ENCODE measurements at regions not wholly inside any gene's neighbourhood (a gene's known extent, or its start where the extent isn't known, plus 50 kb on each side); places are given as distances from the start of the nearest gene placed in this dataset.

DNA sequence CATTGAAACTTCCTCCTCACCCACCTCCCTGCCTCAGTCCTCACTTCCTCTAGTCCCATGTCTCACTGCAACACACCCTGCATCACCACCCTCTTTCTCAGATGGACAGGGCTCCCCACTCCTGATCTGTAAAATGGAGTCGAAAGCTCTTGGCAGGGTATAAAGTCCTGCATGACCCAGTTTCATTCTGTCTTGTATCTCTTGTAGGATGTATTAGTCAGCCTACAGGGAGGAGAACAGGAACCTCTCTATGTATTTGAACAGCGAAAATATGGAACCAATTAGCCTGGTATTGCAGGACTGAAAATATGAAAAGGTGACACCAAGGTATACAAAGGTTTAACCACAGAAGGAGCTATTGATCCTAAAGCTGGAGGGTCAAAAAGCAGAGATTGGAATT is 156.9 kb upstream of the SNX19 start:
- Histone ChIP-seq H3K27me3 (no peaks in the 10 kb centered on the region), H3K4me3 (no peak overlapping the region), H3K27ac (no peak overlapping the region), H3K36me3 (no peaks in the 10 kb centered on the region), H3K4me1 (no peaks in the 10 kb centered on the region), H3K9me3 (no peaks in the 10 kb centered on the region)
- no peak for TF ChIP-seq POLR2AphosphoS5 (IDR thresholded peaks at IDR 0.05)
- no peak for TF ChIP-seq EP300 (IDR thresholded peaks at IDR 0.05)
- TF ChIP-seq POLR2A (IDR thresholded peaks at IDR 0.05), result no peak
- TF ChIP-seq, protein P1, sequence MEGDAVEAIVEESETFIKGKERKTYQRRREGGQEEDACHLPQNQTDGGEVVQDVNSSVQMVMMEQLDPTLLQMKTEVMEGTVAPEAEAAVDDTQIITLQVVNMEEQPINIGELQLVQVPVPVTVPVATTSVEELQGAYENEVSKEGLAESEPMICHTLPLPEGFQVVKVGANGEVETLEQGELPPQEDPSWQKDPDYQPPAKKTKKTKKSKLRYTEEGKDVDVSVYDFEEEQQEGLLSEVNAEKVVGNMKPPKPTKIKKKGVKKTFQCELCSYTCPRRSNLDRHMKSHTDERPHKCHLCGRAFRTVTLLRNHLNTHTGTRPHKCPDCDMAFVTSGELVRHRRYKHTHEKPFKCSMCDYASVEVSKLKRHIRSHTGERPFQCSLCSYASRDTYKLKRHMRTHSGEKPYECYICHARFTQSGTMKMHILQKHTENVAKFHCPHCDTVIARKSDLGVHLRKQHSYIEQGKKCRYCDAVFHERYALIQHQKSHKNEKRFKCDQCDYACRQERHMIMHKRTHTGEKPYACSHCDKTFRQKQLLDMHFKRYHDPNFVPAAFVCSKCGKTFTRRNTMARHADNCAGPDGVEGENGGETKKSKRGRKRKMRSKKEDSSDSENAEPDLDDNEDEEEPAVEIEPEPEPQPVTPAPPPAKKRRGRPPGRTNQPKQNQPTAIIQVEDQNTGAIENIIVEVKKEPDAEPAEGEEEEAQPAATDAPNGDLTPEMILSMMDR (IDR thresholded peaks at IDR 0.05), result no peak
- no peak for ATAC-seq
- 88 to 92% methylated on average over 2 of the region's 2 CpGs for WGBS, 2 donors (ENCODE audit: low coverage in 1 of 2)

DNA sequence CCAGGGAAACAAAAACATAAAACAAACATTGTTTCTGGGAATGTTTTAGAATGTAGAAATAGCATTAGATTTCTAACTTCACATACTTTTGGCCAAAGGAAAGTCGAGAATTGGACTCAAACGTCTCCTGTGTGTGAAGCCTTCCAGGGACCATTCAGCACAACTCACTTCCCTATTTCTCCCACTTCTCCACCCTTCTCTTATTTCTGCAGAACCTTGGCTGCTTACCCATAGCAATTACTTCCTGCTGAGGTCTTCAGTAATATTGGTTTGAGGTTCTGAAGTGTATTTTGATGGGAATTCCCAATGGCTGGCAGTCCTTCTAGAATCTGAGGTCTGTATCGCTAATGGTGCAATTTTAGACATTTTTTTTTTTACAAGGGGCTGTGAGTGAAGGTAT is 158.3 kb upstream of the SNX19 start:
- H3K9me3 ChIP-seq, result no peaks in the 10 kb centered on the region
- H3K4me3 ChIP-seq, result no peak overlapping the region
- no peaks in the 10 kb centered on the region for H3K27me3 ChIP-seq
- H3K36me3 ChIP-seq, result no peaks in the 10 kb centered on the region
- WGBS, 2 donors (ENCODE audit: low coverage in 1 of 2), result 33 to 65% methylated on average over 3 of the region's 3 CpGs
- TF ChIP-seq POLR2A (IDR thresholded peaks at IDR 0.05) (no peak), POLR2AphosphoS5 (IDR thresholded peaks at IDR 0.05) (no peak), EP300 (IDR thresholded peaks at IDR 0.05) (no peak)
- TF ChIP-seq, protein P1 (IDR thresholded peaks at IDR 0.05), result no peak
- H3K4me1 ChIP-seq, result no peaks in the 10 kb centered on the region
- H3K27ac ChIP-seq, result no peak overlapping the region
- ATAC-seq, result no peak

DNA sequence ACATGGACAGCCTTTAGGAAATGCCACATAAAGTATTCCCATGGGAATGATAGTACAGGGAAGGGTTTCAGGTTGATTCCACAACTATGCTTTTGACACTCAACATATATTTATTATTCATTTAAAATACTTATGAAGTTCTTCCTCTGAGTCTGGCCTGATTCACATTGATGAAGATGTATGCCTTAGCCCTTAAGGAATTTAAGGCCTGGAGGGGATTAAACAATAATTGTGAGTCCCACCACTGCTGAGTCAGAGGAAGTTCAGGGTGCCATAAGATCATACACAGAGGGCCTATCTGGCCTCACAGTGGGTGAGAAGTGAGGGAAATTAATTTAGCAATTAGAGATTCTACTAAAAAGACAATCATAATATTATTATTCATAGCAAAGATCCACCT is 161.1 kb upstream of the SNX19 start:
- TF ChIP-seq, protein P1 (IDR thresholded peaks at IDR 0.05), result no peak
- TF ChIP-seq POLR2AphosphoS5 (IDR thresholded peaks at IDR 0.05) (no peak), EP300 (IDR thresholded peaks at IDR 0.05) (no peak), POLR2A (IDR thresholded peaks at IDR 0.05) (no peak)
- Histone ChIP-seq H3K4me1 (no peaks in the 10 kb centered on the region), H3K9me3 (peaks cover 0 to 8% (median 0%) of the 10 kb centered on the region in 3 donors), H3K27me3 (no peaks in the 10 kb centered on the region), H3K36me3 (no peaks in the 10 kb centered on the region), H3K27ac (no peak overlapping the region), H3K4me3 (no peak overlapping the region)
- ATAC-seq, result no peak

DNA sequence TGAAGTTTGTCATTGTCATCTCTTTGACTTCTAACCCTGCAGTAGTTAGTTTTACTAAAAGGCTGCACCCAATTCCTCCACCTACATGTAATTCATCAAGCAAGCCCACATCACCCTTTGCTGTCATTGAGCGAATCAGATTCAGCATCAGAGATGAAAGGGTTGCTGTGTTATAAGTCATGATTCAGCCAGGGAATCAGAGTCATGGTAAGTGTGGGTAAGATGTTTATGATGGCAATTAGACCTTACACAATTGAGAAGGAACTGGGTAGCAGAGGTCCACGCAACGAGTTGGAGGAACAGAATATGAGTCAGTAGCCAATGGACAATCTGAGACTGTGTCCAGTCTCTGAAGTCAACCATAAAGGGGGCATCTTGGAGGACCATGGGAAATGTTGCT is 162.8 kb upstream of the SNX19 start:
- no peak for ATAC-seq
- no peaks in the 10 kb centered on the region for H3K4me1 ChIP-seq
- H3K27ac ChIP-seq, result no peak overlapping the region
- WGBS, 2 donors (ENCODE audit: low coverage in 1 of 2), result 54 to 75% methylated on average over 2 to 3 of the region's 3 CpGs
- TF ChIP-seq, protein P1 (IDR thresholded peaks at IDR 0.05), result no peak
- no peak for TF ChIP-seq POLR2AphosphoS5 (IDR thresholded peaks at IDR 0.05)
- no peak for TF ChIP-seq EP300 (IDR thresholded peaks at IDR 0.05)
- no peak for TF ChIP-seq POLR2A (IDR thresholded peaks at IDR 0.05)
- H3K27me3 ChIP-seq, result no peaks in the 10 kb centered on the region
- H3K4me3 ChIP-seq, result no peak overlapping the region
- peaks cover 0 to 8% (median 0%) of the 10 kb centered on the region in 3 donors for H3K9me3 ChIP-seq
- no peaks in the 10 kb centered on the region for H3K36me3 ChIP-seq

DNA sequence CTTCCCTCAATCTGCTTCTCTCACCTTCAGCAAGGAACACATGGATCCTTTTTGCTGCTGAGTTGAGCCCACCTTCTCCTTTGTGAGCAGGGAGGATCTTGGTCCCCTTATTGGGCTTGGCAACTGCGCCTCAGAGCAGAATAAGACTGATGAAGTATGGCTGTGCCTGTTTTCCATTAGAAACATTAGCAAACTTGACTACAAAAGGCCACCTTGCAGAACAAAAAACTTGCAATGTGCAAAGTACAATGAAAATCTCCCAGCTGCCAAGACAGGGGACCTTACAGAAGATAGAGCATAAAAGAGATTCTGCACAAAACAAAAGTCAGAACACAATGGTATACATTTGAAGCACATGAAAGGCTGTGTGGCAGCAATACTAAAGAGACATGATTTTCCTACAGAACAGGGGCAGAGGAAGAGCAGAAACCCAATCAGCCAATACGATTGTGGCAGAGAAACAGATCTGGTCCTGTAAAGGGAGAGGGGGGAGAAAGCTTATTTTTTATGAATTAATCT is 173.5 kb upstream of the SNX19 start:
- Histone ChIP-seq H3K9me3 (peaks cover 0 to 15% (median 0%) of the 10 kb centered on the region in 3 donors), H3K4me1 (no peaks in the 10 kb centered on the region), H3K27ac (no peak overlapping the region), H3K27me3 (no peaks in the 10 kb centered on the region), H3K36me3 (no peaks in the 10 kb centered on the region), H3K4me3 (no peak overlapping the region)
- 71 to 73% methylated on average over 1 of the region's 2 CpGs for WGBS, 2 donors (ENCODE audit: low coverage in 1 of 2)
- ATAC-seq, result no peak
- TF ChIP-seq, protein P1 (IDR thresholded peaks at IDR 0.05), result no peak
- TF ChIP-seq POLR2A (IDR thresholded peaks at IDR 0.05), result no peak
- no peak for TF ChIP-seq EP300 (IDR thresholded peaks at IDR 0.05)
- no peak for TF ChIP-seq POLR2AphosphoS5 (IDR thresholded peaks at IDR 0.05)
